ENCODE measurements at regions not wholly inside any gene's neighbourhood (a gene's known extent, or its start where the extent isn't known, plus 50 kb on each side); places are given as distances from the start of the nearest gene placed in this dataset.

GRCh38 chr22:48507595-48508350 is 1319.9 kb downstream of the BRD1 start:
- TF ChIP-seq POLR2A (IDR thresholded peaks at IDR 0.05) (no peak), CTCF (IDR thresholded peaks at IDR 0.05) (no peak)

All from tibial nerve (tissue), 3 donors.